HL-60 (cell line): ENCODE measurements at regions not wholly inside any gene's neighbourhood (a gene's known extent, or its start where the extent isn't known, plus 50 kb on each side); places are given as distances from the start of the nearest gene placed in this dataset.

Source experiments
- DNase-seq, 2 experiments: peaks; one replicate each; pipeline ENCODE4 v3.0.0-alpha.2; 2010 to 2020; ENCODE audit warnings: low read depth in 1 of 2, low spot score in 1 of 2
- H3K27ac ChIP-seq: fragments of 250-450 bp; sonication (Bioruptor Pico); replicated peaks from 2 replicates; pipeline ENCODE4 v1.5.1; 2020; ENCODE audit warnings: mild to moderate bottlenecking, moderate library complexity
- H3K27me3 ChIP-seq: fragments of 250-450 bp; sonication (Bioruptor Pico); 2 replicates; pipeline ENCODE4 v1.5.1; 2021; ENCODE audit warnings: mild to moderate bottlenecking, moderate library complexity; ENCODE audit not compliant: insufficient read depth, poor library complexity, severe bottlenecking
- H3K4me3 ChIP-seq: replicated peaks from 2 replicates; pipeline ENCODE4 v1.5.1; 2011; ENCODE audit warnings: mild to moderate bottlenecking, control low read depth, low read length; ENCODE audit not compliant: insufficient read depth
- CTCF ChIP-seq: IDR thresholded peaks from one replicate; pipeline ENCODE4 v1.5.1; 2011; ENCODE audit warnings: low read length, control low read depth, inconsistent platforms; ENCODE audit not compliant: insufficient read depth
- GABPA ChIP-seq: IDR thresholded peaks from 2 replicates; pipeline ENCODE4 v1.6.1; 2012; ENCODE audit warnings: low read depth
- POLR2AphosphoS5 ChIP-seq: IDR thresholded peaks from 2 replicates; pipeline ENCODE4 v1.6.1; 2012; ENCODE audit warnings: low read depth
- REST ChIP-seq: IDR thresholded peaks from 2 replicates; pipeline ENCODE4 v1.6.1; 2012; ENCODE audit warnings: low read depth; ENCODE audit not compliant: insufficient replicate concordance
- SPI1 ChIP-seq: IDR thresholded peaks from 2 replicates; pipeline ENCODE4 v1.6.1; 2012; ENCODE audit warnings: low read depth, mild to moderate bottlenecking, borderline replicate concordance

GRCh38 chr2:10220045-10220901, 82.4 kb upstream of the HPCAL1 start:
- H3K27me3 ChIP-seq, result no peaks in the 10 kb centered on the region
- H3K27ac ChIP-seq, result no peak overlapping the region
- DNase-seq, result no peak
- no peak overlapping the region for H3K4me3 ChIP-seq
- no peak for TF ChIP-seq SPI1
- no peak for TF ChIP-seq POLR2AphosphoS5
- no peak for TF ChIP-seq REST
- no peak for TF ChIP-seq CTCF
- TF ChIP-seq GABPA, result no peak

GRCh38 chr2:10220902-10221391, 81.8 kb upstream of the HPCAL1 start:
- TF ChIP-seq GABPA (no peak), CTCF (no peak), POLR2AphosphoS5 (no peak), REST (no peak), SPI1 (no peak)
- no peak overlapping the region for H3K4me3 ChIP-seq
- H3K27me3 ChIP-seq, result no peaks in the 10 kb centered on the region
- H3K27ac ChIP-seq, result no peak overlapping the region
- DNase-seq, result peak in 1 of 2 experiments; percentile 24

- no peak for DNase-seq
- no peaks in the 10 kb centered on the region for H3K27me3 ChIP-seq
- no peak overlapping the region for H3K27ac ChIP-seq
- H3K4me3 ChIP-seq, result no peak overlapping the region
- TF ChIP-seq POLR2AphosphoS5 (no peak), CTCF (no peak), SPI1 (no peak), GABPA (no peak), REST (no peak)
These were observed 81.3 kb upstream of the HPCAL1 start for GRCh38 chr2:10221443-10221842.
